ENCODE measurements at regions not wholly inside any gene's neighbourhood (a gene's known extent, or its start where the extent isn't known, plus 50 kb on each side); places are given as distances from the start of the nearest gene placed in this dataset.

GRCh38 chr9:129472651-129473102 is 148.2 kb downstream of the C9orf50 start:
- H3F3A ChIP-seq (replicated peaks; ENCODE audit: insufficient read depth): no peaks in the 10 kb centered on the region
- WGBS (ENCODE audit: low lambda C conversion rate): 83% methylated on average over 5 of the region's 6 CpGs
- CTCF ChIA-PET: interaction anchor here (0.7 kb wide), 1 partner anchor 152 kb away, joined by 3 read pairs; no protein-coding TSS in a partner anchor

More at GRCh38 chr9:129472651-129473102, 148.2 kb downstream of the C9orf50 start:
- Histone ChIP-seq H2AFZ (ENCODE audit: low read depth) (no peak overlapping the region), H3K36me3 (replicated peaks in 1 of 2; ENCODE audit: control insufficient read depth in 1 of 2, insufficient read depth in 2 of 2, low read length in 1 of 2) (no peaks in the 10 kb centered on the region), H3K9me3 (no peaks in the 10 kb centered on the region), H3K4me3 (ENCODE audit: low read depth in 2 of 2, low read length in 1 of 2) (no peak overlapping the region), H3K4me2 (no peak overlapping the region), H3K79me2 (ENCODE audit: insufficient read depth) (no peaks in the 10 kb centered on the region), H3K27ac (ENCODE audit: low read depth in 2 of 2, low read length in 1 of 2) (no peak overlapping the region), H3K9me2 (no peaks in the 10 kb centered on the region), H3K27me3 (ENCODE audit: insufficient read depth) (no peaks in the 10 kb centered on the region), H3K9ac (no peak overlapping the region), H3K4me1 (ENCODE audit: control insufficient read depth in 1 of 2, insufficient read depth in 2 of 2, low read depth in 1 of 2, low read length in 1 of 2) (peaks cover 0 to 10% of the 10 kb centered on the region in 2 experiments; a peak in 1 of 4 replicates), H4K20me1 (ENCODE audit: insufficient read depth) (no peaks in the 10 kb centered on the region)
- POLR2A ChIA-PET: no interaction called here
- DNase-seq: no peak
- no peak for TF ChIP-seq RFX5 (IDR thresholded peaks at IDR 0.05; ENCODE audit: low read length)
- TF ChIP-seq SIN3A (IDR thresholded peaks at IDR 0.05; ENCODE audit: borderline replicate concordance, low read depth, low read length): no peak
- no peak for TF ChIP-seq YY1 (IDR thresholded peaks at IDR 0.05; ENCODE audit: low read depth)
- TF ChIP-seq TCF12 (IDR thresholded peaks at IDR 0.05): no peak
- no peak for TF ChIP-seq FOXM1 (IDR thresholded peaks at IDR 0.05; ENCODE audit: low read depth)
- TF ChIP-seq REST (IDR thresholded peaks at IDR 0.05; ENCODE audit: low read depth, low read length): no peak
- TF ChIP-seq CHD2 (IDR thresholded peaks at IDR 0.05; ENCODE audit: low read length, partially characterized antibody): no peak
- no peak for TF ChIP-seq POLR2AphosphoS5 (IDR thresholded peaks at IDR 0.05; ENCODE audit: low read depth, low read length)
- no peak for TF ChIP-seq MXI1 (IDR thresholded peaks at IDR 0.05; ENCODE audit: low read depth, low read length)
- TF ChIP-seq ZBTB33 (IDR thresholded peaks at IDR 0.05; ENCODE audit: borderline replicate concordance, low read depth): no peak
- no peak for TF ChIP-seq NRF1 (IDR thresholded peaks at IDR 0.05; ENCODE audit: low read depth, low read length)
- no peak for TF ChIP-seq ELF1 (IDR thresholded peaks at IDR 0.05)
- no peak for TF ChIP-seq GATA2 (CRISPR knock-in tag; IDR thresholded peaks at IDR 0.05)
- no peak for TF ChIP-seq JUND (IDR thresholded peaks at IDR 0.05)
- no peak for TF ChIP-seq RCOR1 (IDR thresholded peaks at IDR 0.05; ENCODE audit: low read length)
- TF ChIP-seq USF2 (IDR thresholded peaks at IDR 0.05; ENCODE audit: borderline replicate concordance, low read depth, low read length): no peak
- no peak for TF ChIP-seq NFIC (IDR thresholded peaks at IDR 0.05; ENCODE audit: borderline replicate concordance)
- no peak for TF ChIP-seq USF1 (IDR thresholded peaks at IDR 0.05; ENCODE audit: borderline replicate concordance, low read depth)
- no peak for TF ChIP-seq TAF1 (IDR thresholded peaks at IDR 0.05; ENCODE audit: borderline replicate concordance, low read depth, low read length)
- no peak for TF ChIP-seq FOSL2 (IDR thresholded peaks at IDR 0.05; ENCODE audit: borderline replicate concordance, low read depth)
